IMR-90 (cell line): ENCODE measurements at regions not wholly inside any gene's neighbourhood (a gene's known extent, or its start where the extent isn't known, plus 50 kb on each side); places are given as distances from the start of the nearest gene placed in this dataset.

Experiments
- ATAC-seq: fragments of 200-7000 bp; cut with Tn5 transposase; 2 replicates; pipeline ENCODE4 v1.9.1; 2020; ENCODE audit warnings: low read depth, mild to moderate bottlenecking, moderate library complexity
- BruUV-seq: library from RNA; stranded (reverse); fragments of 400-500 nt; replicated peaks from 2 replicates; lab custom pipeline; 2021; lab: Mats Ljungman, UMichigan
- CTCF ChIA-PET: fragments of 300-600 bp; formaldehyde crosslinking; extraction: SDS; loops from one replicate; lab custom pipeline; 2021; ENCODE audit warnings: antibody characterized with exemption; lab: Yijun Ruan, JAX
- POLR2A ChIA-PET: fragments of 300-600 bp; sonication (Branson Sonifier 250); formaldehyde crosslinking; loops from one replicate; lab custom pipeline; 2022; ENCODE audit warnings: antibody characterized with exemption; ENCODE audit not compliant: unreplicated experiment; lab: Charles Lee
- DNase-seq: peaks from one replicate; pipeline ENCODE4 v3.0.0; 2013
- H2AFZ ChIP-seq: replicated peaks from 2 replicates; pipeline ENCODE3; 2013; ENCODE audit warnings: low read length, mild to moderate bottlenecking; ENCODE audit not compliant: poor library complexity
- H2AK5ac ChIP-seq: 2 replicates; pipeline ENCODE4 v1.6.1; 2013; ENCODE audit warnings: low read depth, low read length, inconsistent platforms
- H2AK9ac ChIP-seq: replicated peaks from 2 replicates; pipeline ENCODE3; 2013; ENCODE audit warnings: mild to moderate bottlenecking, low read depth, low read length, moderate library complexity; ENCODE audit not compliant: poor library complexity
- H2BK120ac ChIP-seq: 2 replicates; pipeline ENCODE4 v1.6.1; 2013; ENCODE audit warnings: low read depth, low read length, inconsistent platforms
- H2BK15ac ChIP-seq: 3 replicates; pipeline ENCODE4 v1.6.1; 2013; ENCODE audit warnings: low read depth, low read length, inconsistent platforms
- H2BK20ac ChIP-seq: 2 replicates; pipeline ENCODE4 v1.6.1; 2013; ENCODE audit warnings: low read depth, mild to moderate bottlenecking, inconsistent platforms, low read length, moderate library complexity
- H2BK5ac ChIP-seq: 2 replicates; pipeline ENCODE4 v1.6.1; 2013; ENCODE audit warnings: mild to moderate bottlenecking, low read depth, low read length, inconsistent platforms; ENCODE audit not compliant: poor library complexity, severe bottlenecking
- H3K14ac ChIP-seq: replicated peaks from 2 replicates; pipeline ENCODE4 v1.6.1; 2013; ENCODE audit warnings: low read depth, low read length, inconsistent platforms
- H3K18ac ChIP-seq: 2 replicates; pipeline ENCODE4 v1.6.1; 2013; ENCODE audit warnings: low read depth, low read length, control low read depth
- H3K23ac ChIP-seq: 2 replicates; pipeline ENCODE4 v1.6.1; 2013; ENCODE audit warnings: low read depth, low read length, inconsistent platforms
- H3K27ac ChIP-seq: 2 replicates; pipeline ENCODE4 v1.5.1; 2013; ENCODE audit warnings: mild to moderate bottlenecking, control low read depth, low read length; ENCODE audit not compliant: insufficient read depth
- H3K27me3 ChIP-seq: 2 replicates; pipeline ENCODE4 v1.6.1; 2013; ENCODE audit warnings: low read length; ENCODE audit not compliant: control insufficient read depth, insufficient read depth
- H3K36me3 ChIP-seq: 2 replicates; pipeline ENCODE4 v1.6.1; 2013; ENCODE audit warnings: low read length, mixed read lengths; ENCODE audit not compliant: control insufficient read depth, insufficient read depth
- H3K4ac ChIP-seq: 2 replicates; pipeline ENCODE4 v1.6.1; 2013; ENCODE audit warnings: low read depth, low read length, inconsistent platforms
- H3K4me1 ChIP-seq: 2 replicates; pipeline ENCODE4 v1.6.1; 2013; ENCODE audit warnings: low read length, mixed read lengths; ENCODE audit not compliant: control insufficient read depth, insufficient read depth
- H3K4me2 ChIP-seq: 2 replicates; pipeline ENCODE4 v1.6.1; 2013; ENCODE audit warnings: low read depth, mild to moderate bottlenecking, control low read depth, low read length, moderate library complexity
- H3K4me3 ChIP-seq: 2 replicates; pipeline ENCODE4 v1.5.1; 2013; ENCODE audit warnings: low read depth, mild to moderate bottlenecking, control low read depth, low read length, moderate library complexity; ENCODE audit not compliant: insufficient read depth
- H3K56ac ChIP-seq: 2 replicates; pipeline ENCODE4 v1.6.1; 2013; ENCODE audit warnings: low read length, inconsistent platforms; ENCODE audit not compliant: insufficient read depth; ENCODE audit errors: extremely low read depth
- H3K79me1 ChIP-seq, 2 experiments: 2 replicates each; pipeline ENCODE4 v1.6.1; 2013; ENCODE audit warnings: low read length in 2 of 2, inconsistent platforms in 1 of 2, low read depth in 1 of 2
- H3K9ac ChIP-seq: 2 replicates; pipeline ENCODE4 v1.6.1; 2013; ENCODE audit warnings: low read depth, low read length, control low read depth
- H3K9me1 ChIP-seq: 2 replicates; pipeline ENCODE4 v1.6.1; 2013; ENCODE audit warnings: low read length, inconsistent platforms; ENCODE audit not compliant: insufficient read depth
- H3K9me3 ChIP-seq: 2 replicates; pipeline ENCODE4 v1.6.1; 2013; ENCODE audit warnings: low read length; ENCODE audit not compliant: control insufficient read depth, insufficient read depth
- H4K20me1 ChIP-seq: 2 replicates; pipeline ENCODE4 v1.6.1; 2013; ENCODE audit warnings: low read length, inconsistent platforms; ENCODE audit not compliant: insufficient read depth
- H4K5ac ChIP-seq: 2 replicates; pipeline ENCODE4 v1.6.1; 2013; ENCODE audit warnings: mild to moderate bottlenecking, low read depth, low read length, control low read depth
- H4K8ac ChIP-seq, 2 experiments: 2 replicates each; pipeline ENCODE4 v1.6.1; 2013; ENCODE audit warnings: low read depth in 2 of 2, low read length in 2 of 2, control low read depth in 1 of 2, inconsistent platforms in 1 of 2
- H4K91ac ChIP-seq: 2 replicates; pipeline ENCODE4 v1.6.1; 2013; ENCODE audit warnings: low read depth, low read length, inconsistent platforms; ENCODE audit not compliant: insufficient read depth
- BHLHE40 ChIP-seq: fragments of 150-350 bp; IDR thresholded peaks from 2 replicates; pipeline ENCODE4 v1.6.1; 2016; ENCODE audit warnings: mild to moderate bottlenecking, low read depth, low read length
- CEBPB ChIP-seq: IDR thresholded peaks from 2 replicates; pipeline ENCODE4 v1.6.1; 2012; ENCODE audit warnings: low read depth, low read length, improper control_type of control experiment
- CHD1 ChIP-seq: IDR thresholded peaks from 2 replicates; pipeline ENCODE4 v1.6.1; 2012; ENCODE audit warnings: low read depth, low read length, improper control_type of control experiment
- FOS ChIP-seq: fragments of 150-350 bp; IDR thresholded peaks from 2 replicates; pipeline ENCODE4 v1.6.1; 2016; ENCODE audit warnings: low read depth, low read length
- MAFK ChIP-seq: IDR thresholded peaks from 2 replicates; pipeline ENCODE4 v1.6.1; 2012; ENCODE audit warnings: low read depth, low read length, improper control_type of control experiment
- MAZ ChIP-seq: IDR thresholded peaks from 2 replicates; pipeline ENCODE4 v1.6.1; 2012; ENCODE audit warnings: low read depth, mild to moderate bottlenecking, low read length, improper control_type of control experiment, moderate library complexity, borderline replicate concordance
- MXI1 ChIP-seq: IDR thresholded peaks from 2 replicates; pipeline ENCODE4 v1.6.1; 2012; ENCODE audit warnings: low read depth, mild to moderate bottlenecking, low read length, moderate library complexity, borderline replicate concordance
- NFE2L2 ChIP-seq: fragments of 150-350 bp; IDR thresholded peaks from 2 replicates; pipeline ENCODE4 v1.6.1; 2016; ENCODE audit warnings: low read depth, mild to moderate bottlenecking, low read length
- POLR2A ChIP-seq: IDR thresholded peaks from 2 replicates; pipeline ENCODE4 v1.6.1; 2012; ENCODE audit warnings: mild to moderate bottlenecking, low read depth, low read length
- RAD21 ChIP-seq: IDR thresholded peaks from 2 replicates; pipeline ENCODE4 v1.6.1; 2012; ENCODE audit warnings: low read length, improper control_type of control experiment
- RCOR1 ChIP-seq: IDR thresholded peaks from 2 replicates; pipeline ENCODE4 v1.6.1; 2012; ENCODE audit warnings: mild to moderate bottlenecking, low read length, improper control_type of control experiment; ENCODE audit not compliant: insufficient replicate concordance
- RFX5 ChIP-seq: IDR thresholded peaks from 2 replicates; pipeline ENCODE4 v1.8.0; 2012; ENCODE audit warnings: low read depth, mild to moderate bottlenecking, low read length, moderate library complexity
- SMC3 ChIP-seq: fragments of 150-350 bp; IDR thresholded peaks from 2 replicates; pipeline ENCODE4 v1.6.1; 2016; ENCODE audit warnings: low read depth, mild to moderate bottlenecking, antibody characterized with exemption, low read length, moderate library complexity
- WGBS, 2 experiments: methylation state at CpG; one replicate each; pipeline versions ENCODE4 v1.1.5 to v1.1.7; 2013; ENCODE audit warnings: missing lambda C conversion rate in 2 of 2; ENCODE audit not compliant: insufficient read length in 1 of 2; ENCODE audit errors: extremely low coverage in 2 of 2; 5-methylcytosine and 5-hydroxymethylcytosine counted together
- dilution Hi-C: fragments of 300-500 bp; cut with HindIII; formaldehyde crosslinking; loops from one replicate; pipeline ENCODE4 v1.14.3; 2018; ENCODE audit warnings: low sequenced_read_pairs; ENCODE audit not compliant: unreplicated experiment
- in situ Hi-C: fragments of 300-500 bp; cut with MboI; formaldehyde crosslinking; loops from 3 replicates; pipeline ENCODE4 v1.14.3; 2019; ENCODE audit warnings: low sequenced_read_pairs, inconsistent platforms, mixed read lengths
- intact Hi-C: fragments of 100-400 bp; cut with micrococcal nuclease; formaldehyde crosslinking; loops from 2 replicates; pipeline ENCODE4 v1.10.0; 2022
- TF ChIP-seq, protein P1 (sequence below): conservative IDR thresholded peaks from 2 replicates; pipeline ENCODE4 v1.5.1; 2012; ENCODE audit warnings: mild to moderate bottlenecking, low read depth, low read length, improper control_type of control experiment
- TF ChIP-seq, protein P2 (sequence below): fragments of 150-350 bp; IDR thresholded peaks from 2 replicates; pipeline ENCODE4 v1.6.1; 2016; ENCODE audit warnings: low read depth, mild to moderate bottlenecking, low read length, moderate library complexity, borderline replicate concordance
- TF ChIP-seq, protein P3 (sequence below): fragments of 150-350 bp; IDR thresholded peaks from 2 replicates; pipeline ENCODE4 v1.6.1; 2017; ENCODE audit warnings: mild to moderate bottlenecking, antibody characterized with exemption, low read length, low read depth

DNA sequence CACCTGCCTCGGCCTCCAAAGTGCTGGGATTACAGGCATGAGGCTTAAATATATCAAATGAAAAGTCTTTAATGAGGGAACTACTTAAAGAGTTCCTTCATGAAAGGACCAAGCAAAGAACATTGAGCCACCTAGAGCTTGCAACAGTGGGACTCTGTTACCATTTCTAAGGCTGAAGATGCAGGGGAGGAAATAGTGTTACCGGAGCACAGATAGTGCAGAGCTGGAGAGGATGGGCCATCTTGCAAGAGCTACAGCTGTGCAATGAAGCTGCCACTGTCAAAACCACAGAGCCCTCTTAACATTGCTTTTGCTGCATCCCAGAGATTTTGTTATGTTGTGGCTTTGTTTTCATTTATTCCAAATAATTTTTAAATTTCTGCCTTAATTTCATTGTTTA is 77.1 kb upstream of the NAA35 start:
- no peak overlapping the region for H2BK15ac ChIP-seq
- ATAC-seq (no peak), DNase-seq (no peak)
- no peak overlapping the region for H3K56ac ChIP-seq
- CTCF ChIA-PET: no interaction called here
- H3K4ac ChIP-seq: no peak overlapping the region
- no peak overlapping the region for H3K27ac ChIP-seq
- H4K8ac ChIP-seq: no peak overlapping the region
- H3K27me3 ChIP-seq: no peaks in the 10 kb centered on the region
- no peaks in the 10 kb centered on the region for H3K36me3 ChIP-seq
- no peak overlapping the region for H2AFZ ChIP-seq
- H2BK5ac ChIP-seq: no peak overlapping the region
- no peak overlapping the region for H2BK20ac ChIP-seq
- H3K23ac ChIP-seq: no peak overlapping the region
- H3K79me1 ChIP-seq: no peaks in the 10 kb centered on the region
- no peak overlapping the region for H2AK5ac ChIP-seq
- intact Hi-C loops (no loop called here), dilution Hi-C loops (no loop called here), in situ Hi-C loops (no loop called here)
- TF ChIP-seq, protein P1, sequence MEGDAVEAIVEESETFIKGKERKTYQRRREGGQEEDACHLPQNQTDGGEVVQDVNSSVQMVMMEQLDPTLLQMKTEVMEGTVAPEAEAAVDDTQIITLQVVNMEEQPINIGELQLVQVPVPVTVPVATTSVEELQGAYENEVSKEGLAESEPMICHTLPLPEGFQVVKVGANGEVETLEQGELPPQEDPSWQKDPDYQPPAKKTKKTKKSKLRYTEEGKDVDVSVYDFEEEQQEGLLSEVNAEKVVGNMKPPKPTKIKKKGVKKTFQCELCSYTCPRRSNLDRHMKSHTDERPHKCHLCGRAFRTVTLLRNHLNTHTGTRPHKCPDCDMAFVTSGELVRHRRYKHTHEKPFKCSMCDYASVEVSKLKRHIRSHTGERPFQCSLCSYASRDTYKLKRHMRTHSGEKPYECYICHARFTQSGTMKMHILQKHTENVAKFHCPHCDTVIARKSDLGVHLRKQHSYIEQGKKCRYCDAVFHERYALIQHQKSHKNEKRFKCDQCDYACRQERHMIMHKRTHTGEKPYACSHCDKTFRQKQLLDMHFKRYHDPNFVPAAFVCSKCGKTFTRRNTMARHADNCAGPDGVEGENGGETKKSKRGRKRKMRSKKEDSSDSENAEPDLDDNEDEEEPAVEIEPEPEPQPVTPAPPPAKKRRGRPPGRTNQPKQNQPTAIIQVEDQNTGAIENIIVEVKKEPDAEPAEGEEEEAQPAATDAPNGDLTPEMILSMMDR: no peak
- TF ChIP-seq MAZ (no peak), NFE2L2 (no peak), RFX5 (no peak), CEBPB (no peak), POLR2A (no peak), MXI1 (no peak), RCOR1 (no peak), MAFK (no peak), CHD1 (no peak), SMC3 (no peak), RAD21 (no peak), FOS (no peak), BHLHE40 (no peak)
- TF ChIP-seq, protein P2, sequence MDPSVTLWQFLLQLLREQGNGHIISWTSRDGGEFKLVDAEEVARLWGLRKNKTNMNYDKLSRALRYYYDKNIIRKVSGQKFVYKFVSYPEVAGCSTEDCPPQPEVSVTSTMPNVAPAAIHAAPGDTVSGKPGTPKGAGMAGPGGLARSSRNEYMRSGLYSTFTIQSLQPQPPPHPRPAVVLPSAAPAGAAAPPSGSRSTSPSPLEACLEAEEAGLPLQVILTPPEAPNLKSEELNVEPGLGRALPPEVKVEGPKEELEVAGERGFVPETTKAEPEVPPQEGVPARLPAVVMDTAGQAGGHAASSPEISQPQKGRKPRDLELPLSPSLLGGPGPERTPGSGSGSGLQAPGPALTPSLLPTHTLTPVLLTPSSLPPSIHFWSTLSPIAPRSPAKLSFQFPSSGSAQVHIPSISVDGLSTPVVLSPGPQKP: no peak
- TF ChIP-seq, protein P3, sequence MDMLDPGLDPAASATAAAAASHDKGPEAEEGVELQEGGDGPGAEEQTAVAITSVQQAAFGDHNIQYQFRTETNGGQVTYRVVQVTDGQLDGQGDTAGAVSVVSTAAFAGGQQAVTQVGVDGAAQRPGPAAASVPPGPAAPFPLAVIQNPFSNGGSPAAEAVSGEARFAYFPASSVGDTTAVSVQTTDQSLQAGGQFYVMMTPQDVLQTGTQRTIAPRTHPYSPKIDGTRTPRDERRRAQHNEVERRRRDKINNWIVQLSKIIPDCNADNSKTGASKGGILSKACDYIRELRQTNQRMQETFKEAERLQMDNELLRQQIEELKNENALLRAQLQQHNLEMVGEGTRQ: no peak
- H3K18ac ChIP-seq: no peak overlapping the region
- no peak overlapping the region for H4K91ac ChIP-seq
- no peaks in the 10 kb centered on the region for H4K20me1 ChIP-seq
- H2AK9ac ChIP-seq: no peak overlapping the region
- H3K9me3 ChIP-seq: no peaks in the 10 kb centered on the region
- POLR2A ChIA-PET: no interaction called here
- no peak overlapping the region for H3K9ac ChIP-seq
- H3K4me3 ChIP-seq: no peak overlapping the region
- H3K4me1 ChIP-seq: no peaks in the 10 kb centered on the region
- H3K4me2 ChIP-seq: no peak overlapping the region
- BruUV-seq: no TSS peak
- WGBS, 2 experiments: 80% methylated on average over 1 of the region's 2 CpGs; no CpG with 5 or more reads in 1 of the 2 experiments
- H3K9me1 ChIP-seq: no peaks in the 10 kb centered on the region
- no peak overlapping the region for H3K14ac ChIP-seq
- no peak overlapping the region for H4K5ac ChIP-seq
- H2BK120ac ChIP-seq: no peak overlapping the region
